ENCODE measurements at regions not wholly inside any gene's neighbourhood (a gene's known extent, or its start where the extent isn't known, plus 50 kb on each side); places are given as distances from the start of the nearest gene placed in this dataset.
"Not testable (repeated sequence)": the region's sequence is repeated elsewhere in the genome, so short reads cannot be mapped to it uniquely, and the experiment has no call there.

DNA sequence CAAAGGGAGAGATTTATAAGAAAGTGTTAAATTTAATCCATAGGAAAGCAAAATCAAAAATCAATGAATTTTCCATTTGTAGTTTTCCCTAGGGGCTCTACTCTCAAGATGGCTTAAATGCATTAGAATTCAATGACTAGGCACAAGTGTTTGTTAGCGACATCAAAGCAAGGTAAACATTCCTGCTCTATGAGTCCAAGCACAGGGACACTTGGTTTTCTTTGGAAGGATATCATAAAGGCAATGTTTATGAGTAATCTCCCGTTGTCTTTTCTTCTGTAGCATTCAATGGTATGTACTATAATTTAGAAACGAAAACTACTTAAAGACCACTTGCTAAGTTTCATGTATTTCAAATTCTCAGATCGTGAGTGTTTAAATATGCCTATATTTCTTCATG, 54.8 kb upstream of the ZNF717 start:
- DNase-seq (ENCODE audit: low spot score): not testable (repeated sequence)

DNA sequence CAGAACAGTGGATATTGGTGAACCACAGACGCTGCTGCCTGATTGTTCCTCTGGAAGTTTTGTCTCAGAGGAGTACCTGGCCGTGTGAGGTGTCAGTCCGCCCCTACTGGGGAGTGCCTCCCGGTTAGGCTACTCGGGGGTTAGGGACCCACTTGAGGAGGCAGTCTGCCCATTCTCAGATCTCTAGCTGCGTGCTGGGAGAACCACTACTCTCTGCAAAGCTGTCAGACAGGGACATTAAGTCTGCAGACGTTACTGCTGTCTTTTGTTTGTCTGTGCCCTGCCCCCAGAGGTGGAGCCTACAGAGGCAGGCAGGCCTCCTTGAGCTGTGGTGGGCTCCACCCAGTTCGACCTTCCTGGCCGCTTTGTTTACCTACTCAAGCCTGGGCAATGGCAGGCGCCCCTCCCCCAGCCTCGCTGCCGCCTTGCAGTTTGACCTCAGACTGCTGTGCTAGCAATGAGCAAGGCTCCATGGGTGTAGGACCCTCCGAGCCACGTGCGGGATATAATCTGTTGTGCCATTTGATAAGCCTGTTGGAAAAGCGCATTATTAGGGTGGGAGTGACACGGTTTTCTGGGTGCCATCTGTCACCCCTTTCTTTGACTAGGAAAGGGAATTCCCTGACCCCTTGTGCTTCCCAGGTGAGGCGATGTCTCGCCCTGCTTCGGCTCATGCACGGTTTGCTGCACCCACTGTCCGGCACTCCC, 65.1 kb upstream of the ZNF717 start:
- not testable (repeated sequence) for DNase-seq (ENCODE audit: low spot score)

DNA sequence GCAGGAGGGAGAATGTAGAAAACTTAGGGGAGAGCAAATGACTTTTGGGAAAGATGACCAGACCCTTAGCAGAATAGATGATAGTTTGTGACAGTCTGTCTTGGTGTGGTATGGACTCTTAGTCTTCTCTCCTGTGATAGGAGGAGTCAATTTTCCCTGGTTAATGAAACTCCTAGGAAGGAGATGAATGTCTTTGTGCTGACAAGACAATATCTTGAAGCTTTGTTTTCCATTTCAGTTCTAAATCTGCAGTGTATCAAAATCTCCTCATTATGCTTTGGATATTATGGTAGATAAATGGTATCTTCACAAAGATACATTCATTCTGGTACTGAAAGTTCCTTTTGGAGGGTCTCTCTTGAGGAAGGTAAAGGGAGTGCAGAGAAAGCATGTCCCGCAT, 77.8 kb upstream of the ZNF717 start:
- DNase-seq (ENCODE audit: low spot score): no peak

DNA sequence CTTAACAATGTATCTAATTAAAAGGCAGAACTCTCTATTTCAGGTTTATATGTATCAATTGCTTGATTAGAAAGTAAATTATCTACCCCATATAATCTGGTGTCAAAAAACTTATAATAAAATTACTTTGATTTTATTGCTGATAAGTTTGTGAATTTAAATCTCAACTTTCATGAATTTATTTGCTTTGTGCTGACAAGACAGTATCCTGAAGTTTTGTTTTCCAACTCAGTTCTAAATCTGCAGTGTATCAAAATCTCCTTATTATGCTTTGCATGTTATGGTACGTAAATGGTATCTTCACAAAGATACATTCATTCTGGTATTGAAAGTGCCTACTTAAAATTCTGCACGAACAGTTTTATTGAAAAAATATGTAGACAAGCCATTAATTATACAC, 78.5 kb upstream of the ZNF717 start:
- TF ChIP-seq, protein P1, sequence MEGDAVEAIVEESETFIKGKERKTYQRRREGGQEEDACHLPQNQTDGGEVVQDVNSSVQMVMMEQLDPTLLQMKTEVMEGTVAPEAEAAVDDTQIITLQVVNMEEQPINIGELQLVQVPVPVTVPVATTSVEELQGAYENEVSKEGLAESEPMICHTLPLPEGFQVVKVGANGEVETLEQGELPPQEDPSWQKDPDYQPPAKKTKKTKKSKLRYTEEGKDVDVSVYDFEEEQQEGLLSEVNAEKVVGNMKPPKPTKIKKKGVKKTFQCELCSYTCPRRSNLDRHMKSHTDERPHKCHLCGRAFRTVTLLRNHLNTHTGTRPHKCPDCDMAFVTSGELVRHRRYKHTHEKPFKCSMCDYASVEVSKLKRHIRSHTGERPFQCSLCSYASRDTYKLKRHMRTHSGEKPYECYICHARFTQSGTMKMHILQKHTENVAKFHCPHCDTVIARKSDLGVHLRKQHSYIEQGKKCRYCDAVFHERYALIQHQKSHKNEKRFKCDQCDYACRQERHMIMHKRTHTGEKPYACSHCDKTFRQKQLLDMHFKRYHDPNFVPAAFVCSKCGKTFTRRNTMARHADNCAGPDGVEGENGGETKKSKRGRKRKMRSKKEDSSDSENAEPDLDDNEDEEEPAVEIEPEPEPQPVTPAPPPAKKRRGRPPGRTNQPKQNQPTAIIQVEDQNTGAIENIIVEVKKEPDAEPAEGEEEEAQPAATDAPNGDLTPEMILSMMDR (IDR thresholded peaks at IDR 0.05; ENCODE audit: extremely low read depth, missing control alignments): no peak
- no peak for DNase-seq (ENCODE audit: low spot score)

More for the DNA sequence above, 77.8 kb upstream of the ZNF717 start:
- TF ChIP-seq, protein P1 (IDR thresholded peaks at IDR 0.05; ENCODE audit: extremely low read depth, missing control alignments): no peak

DNA sequence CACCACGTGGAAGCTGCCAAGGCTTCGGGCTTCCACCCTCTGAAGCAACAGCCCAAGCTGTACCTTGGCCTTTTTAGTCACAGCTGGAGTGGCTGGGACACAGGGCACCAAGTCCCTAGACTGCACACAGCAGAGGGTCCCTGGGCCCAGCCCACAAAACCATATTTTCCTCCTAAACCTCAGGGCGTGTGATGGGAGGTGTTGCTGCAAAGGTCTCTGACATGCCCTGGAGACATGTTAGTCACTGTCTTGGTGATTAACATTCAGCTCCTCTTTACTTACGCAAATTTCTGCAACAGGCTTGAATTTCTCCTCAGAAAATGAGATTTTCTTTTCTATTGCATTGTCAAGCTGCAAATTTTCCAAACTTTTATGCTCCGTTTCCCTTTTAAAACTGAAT, 98.4 kb upstream of the ZNF717 start:
- DNase-seq (ENCODE audit: low spot score): not testable (repeated sequence)

DNA sequence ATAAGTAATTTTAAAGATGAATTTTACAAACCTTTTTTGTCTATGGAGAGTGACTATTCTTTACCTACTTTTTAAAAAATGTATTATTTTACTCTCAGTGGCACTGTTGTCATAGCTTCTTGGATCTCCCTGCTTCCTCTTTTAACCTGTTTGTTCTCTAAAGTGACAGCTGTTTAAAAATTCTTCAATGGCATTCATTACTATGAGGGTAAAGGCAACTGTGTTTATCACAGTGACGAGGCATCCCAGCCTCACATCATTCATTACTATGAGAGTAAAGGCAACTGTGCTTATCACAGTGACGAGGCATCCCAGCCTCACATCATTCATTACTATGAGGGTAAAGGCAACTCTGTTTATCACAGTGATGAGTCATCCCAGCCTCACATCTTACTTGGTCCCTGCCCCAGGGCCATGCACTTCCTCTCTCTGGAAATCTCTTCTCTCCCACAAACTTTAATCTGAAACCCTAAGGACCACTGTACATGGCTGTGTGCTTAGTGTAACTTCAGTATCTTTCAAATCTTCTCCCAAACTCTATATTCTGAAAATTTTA, 101.7 kb upstream of the ZNF717 start:
- TF ChIP-seq, protein P1 (IDR thresholded peaks at IDR 0.05; ENCODE audit: extremely low read depth, missing control alignments): no peak
- DNase-seq (ENCODE audit: low spot score): no peak

DNA sequence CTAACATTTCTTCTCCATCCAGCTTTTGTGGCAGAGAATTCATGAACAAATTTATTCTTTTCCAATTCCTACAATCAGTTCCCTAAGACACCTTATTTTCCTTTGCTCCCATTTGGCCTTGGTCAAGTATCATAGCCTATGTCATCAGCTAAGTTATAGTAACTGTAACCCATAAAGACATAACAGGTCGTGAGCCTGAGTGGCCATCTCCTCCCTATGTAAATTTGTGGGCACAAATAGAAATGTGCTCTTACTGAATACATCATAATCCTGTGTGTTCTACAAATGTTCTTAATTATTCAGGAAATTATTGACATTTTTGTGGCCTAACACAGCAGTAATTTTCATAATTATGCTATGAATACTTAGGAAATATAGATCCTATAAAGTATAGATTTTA, 108.9 kb upstream of the ZNF717 start:
- no peak for DNase-seq (ENCODE audit: low spot score)
- TF ChIP-seq, protein P1 (IDR thresholded peaks at IDR 0.05; ENCODE audit: extremely low read depth, missing control alignments): no peak

DNA sequence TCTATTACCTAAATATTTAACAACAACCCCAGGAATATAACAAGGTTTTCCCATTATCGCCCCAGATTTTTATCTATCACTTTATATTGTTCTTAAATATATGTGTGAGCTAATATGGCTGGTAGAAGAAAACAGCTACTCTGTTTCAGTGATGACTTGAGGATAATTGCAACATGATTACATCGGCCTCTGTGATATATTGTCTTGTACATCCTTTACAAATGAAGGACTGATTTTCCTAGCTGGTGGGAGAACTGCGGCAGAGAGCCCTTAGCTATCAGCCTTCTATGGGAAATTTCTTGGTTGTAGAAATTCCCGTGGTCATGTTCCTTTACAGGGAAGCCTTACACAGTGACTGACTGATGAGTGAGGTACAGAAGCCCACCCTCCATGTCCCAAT, 110.9 kb upstream of the ZNF717 start:
- TF ChIP-seq, protein P1 (IDR thresholded peaks at IDR 0.05; ENCODE audit: extremely low read depth, missing control alignments): no peak
- DNase-seq (ENCODE audit: low spot score): no peak

DNA sequence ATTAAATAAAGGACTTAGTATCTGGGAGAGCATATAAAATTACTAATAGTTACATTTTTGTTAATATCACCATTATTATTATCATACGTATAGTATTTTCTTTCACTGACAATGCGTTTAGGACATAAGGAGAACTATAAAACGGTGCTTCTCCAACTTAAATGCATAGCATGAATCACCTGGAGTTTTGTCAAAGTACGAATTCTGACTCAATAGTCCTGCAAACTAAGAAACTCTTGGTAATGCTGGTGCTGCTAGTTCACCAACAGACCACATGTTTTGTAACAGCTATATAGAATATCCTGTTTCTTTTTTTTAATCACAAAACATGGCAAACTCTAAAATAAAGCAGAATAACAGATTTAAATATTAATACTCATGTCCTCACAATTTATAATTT, 116.1 kb upstream of the ZNF717 start:
- DNase-seq (ENCODE audit: low spot score): not testable (repeated sequence)

Measured in GM20000 (cell line).